Transverse colon (tissue), 4 donors: ENCODE measurements at regions not wholly inside any gene's neighbourhood (a gene's known extent, or its start where the extent isn't known, plus 50 kb on each side); places are given as distances from the start of the nearest gene placed in this dataset.

ENCODE experiments used
- DNase-seq: peaks from one replicate; pipeline ENCODE4 v3.0.0-alpha.2; 2019
- H3K27ac ChIP-seq, 4 donors: fragments of 200-600 bp; sonication (generic); 2 replicates each; pipeline ENCODE4 v1.5.1; 2016 to 2018; ENCODE audit warnings: inconsistent platforms in 4 of 4
- H3K27me3 ChIP-seq: fragments of 200-600 bp; sonication (generic); 2 replicates; pipeline ENCODE4 v1.5.1; 2017; ENCODE audit warnings: inconsistent platforms
- H3K36me3 ChIP-seq, 4 donors: fragments of 200-600 bp; sonication (generic); 2 replicates each; pipeline ENCODE4 v1.5.1; 2017 to 2019; ENCODE audit warnings: inconsistent platforms in 4 of 4
- H3K4me1 ChIP-seq, 4 donors: fragments of 200-600 bp; sonication (generic); 2 replicates each; pipeline ENCODE4 v1.5.1; 2017 to 2020; ENCODE audit warnings: inconsistent platforms in 4 of 4
- H3K4me3 ChIP-seq, 4 donors: fragments of 200-600 bp; sonication (generic); 1 replicate in 1 of 4; 2 replicates in 3 of 4; pipeline versions ENCODE4 v1.5.1 to v1.6.1; 2017 to 2019; ENCODE audit warnings: inconsistent platforms in 4 of 4
- H3K9me3 ChIP-seq, 2 donors: fragments of 200-600 bp; sonication (generic); 2 replicates each; pipeline ENCODE4 v1.5.1; 2017 to 2019; ENCODE audit warnings: inconsistent platforms in 2 of 2
- EP300 ChIP-seq: sonication (generic); formaldehyde crosslinking; IDR thresholded peaks from one replicate; pipeline ENCODE4 v1.6.1; 2017; ENCODE audit warnings: antibody characterized with exemption, low read depth
- POLR2A ChIP-seq: fragments of 450-650 bp; IDR thresholded peaks from one replicate; pipeline ENCODE4 v1.6.1; 2016; ENCODE audit warnings: antibody characterized with exemption, mild to moderate bottlenecking, moderate library complexity
- POLR2AphosphoS5 ChIP-seq, 3 donors: sonication (generic); formaldehyde crosslinking; IDR thresholded peaks; one replicate each; pipeline ENCODE4 v1.6.1; 2016; ENCODE audit warnings: antibody characterized with exemption in 3 of 3
- WGBS, 2 donors: methylation state at CpG; one replicate each; pipeline ENCODE4 v1.1.5; 2018; ENCODE audit warnings: low coverage in 1 of 2; 5-methylcytosine and 5-hydroxymethylcytosine counted together
- in situ Hi-C, 4 donors: fragments of 200-750 bp; cut with MboI; loops; one replicate each; pipeline versions ENCODE4 v1.15.0 to v1.15.1; 2017; ENCODE audit warnings: low sequenced_read_pairs in 3 of 4, low pct_ligation_motif_present in 1 of 4, low pct_unique_long_range_greater_than_20kb in 1 of 4
- intact Hi-C: fragments of 100-400 bp; cut with DNase I; formaldehyde crosslinking; loops from one replicate; pipeline ENCODE4 v1.15.1; 2023; ENCODE audit warnings: low total_unique reads
- TF ChIP-seq, protein P1 (sequence below), 5 experiments: fragments of 200-600 bp in 3 of 5; fragments of 450-650 bp in 2 of 5; sonication (generic) in 3 of 5; IDR thresholded peaks; 1 replicate in 2 of 5; 2 replicates in 3 of 5; pipeline ENCODE4 v1.5.1; 2016 to 2017; ENCODE audit warnings: antibody characterized with exemption in 5 of 5, inconsistent platforms in 3 of 5, mild to moderate bottlenecking in 2 of 5, moderate library complexity in 1 of 5

DNA sequence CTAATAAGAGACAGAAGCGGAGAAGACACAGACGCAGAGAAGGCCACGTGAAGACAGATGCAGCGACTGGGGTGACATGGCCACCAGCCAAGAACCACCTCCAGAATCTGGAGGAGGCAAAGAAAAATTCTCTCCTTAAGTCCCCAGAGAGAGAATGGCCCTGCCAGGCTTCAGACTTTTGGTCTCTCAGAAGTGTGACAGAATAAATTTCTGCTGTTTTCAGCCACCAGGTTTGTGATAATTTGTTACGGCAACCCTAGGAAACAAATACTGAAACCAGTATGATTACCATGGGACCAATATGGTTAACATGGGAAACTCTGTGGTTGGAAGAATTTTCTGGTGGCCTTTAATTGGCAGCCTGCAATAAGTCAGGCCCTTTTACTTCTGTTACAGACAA lies 63.9 kb upstream of the DOCK9 start:
- TF ChIP-seq POLR2A (no peak), EP300 (no peak), POLR2AphosphoS5 (IDR thresholded peaks at IDR 0.05) (no peak)
- TF ChIP-seq, protein P1, sequence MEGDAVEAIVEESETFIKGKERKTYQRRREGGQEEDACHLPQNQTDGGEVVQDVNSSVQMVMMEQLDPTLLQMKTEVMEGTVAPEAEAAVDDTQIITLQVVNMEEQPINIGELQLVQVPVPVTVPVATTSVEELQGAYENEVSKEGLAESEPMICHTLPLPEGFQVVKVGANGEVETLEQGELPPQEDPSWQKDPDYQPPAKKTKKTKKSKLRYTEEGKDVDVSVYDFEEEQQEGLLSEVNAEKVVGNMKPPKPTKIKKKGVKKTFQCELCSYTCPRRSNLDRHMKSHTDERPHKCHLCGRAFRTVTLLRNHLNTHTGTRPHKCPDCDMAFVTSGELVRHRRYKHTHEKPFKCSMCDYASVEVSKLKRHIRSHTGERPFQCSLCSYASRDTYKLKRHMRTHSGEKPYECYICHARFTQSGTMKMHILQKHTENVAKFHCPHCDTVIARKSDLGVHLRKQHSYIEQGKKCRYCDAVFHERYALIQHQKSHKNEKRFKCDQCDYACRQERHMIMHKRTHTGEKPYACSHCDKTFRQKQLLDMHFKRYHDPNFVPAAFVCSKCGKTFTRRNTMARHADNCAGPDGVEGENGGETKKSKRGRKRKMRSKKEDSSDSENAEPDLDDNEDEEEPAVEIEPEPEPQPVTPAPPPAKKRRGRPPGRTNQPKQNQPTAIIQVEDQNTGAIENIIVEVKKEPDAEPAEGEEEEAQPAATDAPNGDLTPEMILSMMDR (IDR thresholded peaks at IDR 0.05): no peak
- Histone ChIP-seq H3K27me3 (no peaks in the 10 kb centered on the region), H3K4me3 (no peak overlapping the region), H3K4me1 (peaks cover 8 to 32% (median 15%) of the 10 kb centered on the region in 4 donors), H3K36me3 (no peaks in the 10 kb centered on the region), H3K9me3 (no peaks in the 10 kb centered on the region), H3K27ac (no peak overlapping the region)
- no peak for DNase-seq
- intact Hi-C loops (no loop called here), in situ Hi-C loops (no loop called here)
- 80 to 90% methylated on average over 2 to 5 of the region's 5 CpGs for WGBS, 2 donors

DNA sequence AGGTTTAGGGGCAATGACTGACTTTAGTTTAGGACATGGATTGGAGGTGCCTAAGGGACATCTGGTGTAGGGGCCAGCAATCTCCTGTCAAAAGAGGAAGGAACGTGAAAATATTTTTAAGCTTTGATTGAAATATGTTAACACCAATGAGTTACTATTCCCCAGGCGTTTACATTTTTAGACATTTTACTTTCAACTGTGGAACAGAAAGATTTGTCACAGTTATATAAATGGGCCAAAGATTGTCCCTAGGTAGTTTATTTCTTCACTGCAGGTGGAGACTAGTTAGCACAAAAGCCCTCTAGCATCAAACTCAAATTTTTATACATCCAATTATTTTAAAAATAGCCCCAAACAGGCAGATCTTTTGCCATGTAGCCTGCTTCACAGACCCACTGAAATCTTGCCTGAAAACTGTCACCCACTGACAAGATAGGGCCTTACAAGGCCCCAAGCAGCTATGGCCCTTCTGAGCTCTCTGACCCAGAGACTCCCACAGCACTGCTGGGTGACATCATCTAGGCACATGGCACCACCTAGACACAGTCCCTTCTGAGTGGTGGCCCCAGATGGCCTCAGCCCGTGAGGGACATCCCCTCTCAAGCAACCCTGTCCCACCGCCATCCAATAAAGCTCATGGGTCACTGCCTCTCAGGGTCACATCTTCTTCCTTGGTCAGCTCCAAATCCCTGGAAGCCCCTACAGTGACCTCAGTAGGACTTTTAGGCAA lies 64.8 kb upstream of the DOCK9 start:
- intact Hi-C loops: no loop called here
- WGBS, 2 donors: 84 to 91% methylated on average over 2 to 4 of the region's 4 CpGs
- H3K27ac ChIP-seq: no peak overlapping the region
- DNase-seq: no peak
- no peaks in the 10 kb centered on the region for H3K36me3 ChIP-seq
- in situ Hi-C loops: no loop called here
- TF ChIP-seq EP300 (no peak), POLR2AphosphoS5 (IDR thresholded peaks at IDR 0.05) (no peak), POLR2A (no peak)
- TF ChIP-seq, protein P1 (IDR thresholded peaks at IDR 0.05): no peak
- H3K4me1 ChIP-seq: peaks cover 12 to 41% (median 17%) of the 10 kb centered on the region in 4 donors
- no peaks in the 10 kb centered on the region for H3K27me3 ChIP-seq
- no peak overlapping the region for H3K4me3 ChIP-seq
- H3K9me3 ChIP-seq: no peaks in the 10 kb centered on the region

DNA sequence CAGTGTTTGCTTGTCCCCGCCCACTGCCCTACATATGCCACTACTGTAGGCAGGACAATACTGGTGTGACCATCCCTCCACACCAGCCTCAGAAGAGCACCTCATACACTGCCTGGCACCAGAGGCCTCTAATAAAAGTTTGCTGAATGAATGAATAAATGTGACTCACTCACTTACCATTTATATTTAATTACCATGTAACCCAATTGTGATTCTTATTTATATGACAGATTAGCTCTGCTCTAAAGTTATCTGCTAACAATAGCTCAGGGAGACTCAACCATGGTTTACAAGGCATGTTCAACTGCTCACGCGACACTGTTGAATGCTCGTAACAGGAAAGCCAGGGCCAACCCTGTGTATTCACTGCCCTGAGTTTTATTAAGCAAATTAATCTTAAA lies 66.0 kb upstream of the DOCK9 start:
- 69 to 83% methylated on average over 2 to 4 of the region's 4 CpGs for WGBS, 2 donors
- intact Hi-C loops (no loop called here), in situ Hi-C loops (no loop called here)
- DNase-seq: no peak
- Histone ChIP-seq H3K9me3 (no peaks in the 10 kb centered on the region), H3K36me3 (no peaks in the 10 kb centered on the region), H3K4me3 (no peak overlapping the region), H3K4me1 (peaks cover 12 to 48% (median 17%) of the 10 kb centered on the region in 4 donors), H3K27ac (no peak overlapping the region), H3K27me3 (no peaks in the 10 kb centered on the region)
- TF ChIP-seq, protein P1 (IDR thresholded peaks at IDR 0.05): no peak
- TF ChIP-seq POLR2AphosphoS5 (IDR thresholded peaks at IDR 0.05) (no peak), EP300 (no peak), POLR2A (no peak)

DNA sequence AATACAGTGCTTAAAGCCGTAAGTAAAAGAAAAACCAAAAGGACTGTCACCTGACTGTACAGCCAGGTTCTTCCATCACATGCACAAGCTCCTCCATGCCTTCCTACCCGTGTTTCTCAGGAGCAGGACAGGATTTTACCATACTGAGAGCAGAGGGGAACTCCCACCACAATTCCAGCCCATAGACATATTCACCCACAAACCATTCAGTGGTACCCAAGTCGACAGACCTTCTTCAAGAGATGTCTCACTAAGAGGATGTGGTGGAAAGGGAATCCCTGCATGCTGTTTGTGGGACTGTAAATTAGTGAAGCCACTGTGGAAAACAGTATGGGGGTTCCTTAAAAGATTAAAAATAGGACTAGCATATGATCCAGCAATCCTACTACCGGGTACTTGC lies 66.9 kb upstream of the DOCK9 start:
- H3K4me3 ChIP-seq: no peak overlapping the region
- DNase-seq: no peak
- H3K4me1 ChIP-seq: peaks cover 12 to 48% (median 17%) of the 10 kb centered on the region in 4 donors
- intact Hi-C loops (no loop called here), in situ Hi-C loops (no loop called here)
- no peaks in the 10 kb centered on the region for H3K9me3 ChIP-seq
- H3K36me3 ChIP-seq: no peaks in the 10 kb centered on the region
- H3K27ac ChIP-seq: no peak overlapping the region
- 60 to 84% methylated on average over 4 of the region's 4 CpGs for WGBS, 2 donors
- TF ChIP-seq POLR2A (no peak), EP300 (no peak), POLR2AphosphoS5 (IDR thresholded peaks at IDR 0.05) (no peak)
- TF ChIP-seq, protein P1 (IDR thresholded peaks at IDR 0.05): no peak
- no peaks in the 10 kb centered on the region for H3K27me3 ChIP-seq
